Liver (tissue), 8 donors: ENCODE measurements at regions not wholly inside any gene's neighbourhood (a gene's known extent, or its start where the extent isn't known, plus 50 kb on each side); places are given as distances from the start of the nearest gene placed in this dataset.

Source experiments
- DNase-seq: peaks from one replicate; pipeline ENCODE4 v3.0.0-alpha.2; 2017; ENCODE audit warnings: low spot score
- H3K27ac ChIP-seq, 2 donors: one replicate each; pipeline ENCODE4 v1.7.0; 2013; ENCODE audit warnings: inconsistent platforms in 2 of 2, low read length in 2 of 2, control low read depth in 1 of 2, low read depth in 1 of 2, mild to moderate bottlenecking in 1 of 2
- H3K27me3 ChIP-seq, 4 donors: one replicate each; pipeline versions ENCODE4 v1.6.1 to v1.7.0; 2013; ENCODE audit warnings: low read length in 3 of 4, inconsistent platforms in 1 of 4, mild to moderate bottlenecking in 1 of 4, moderate library complexity in 1 of 4; ENCODE audit not compliant: control insufficient read depth in 4 of 4, insufficient read depth in 4 of 4
- H3K36me3 ChIP-seq, 4 donors: one replicate each; pipeline versions ENCODE4 v1.6.1 to v1.7.0; 2013; ENCODE audit warnings: low read length in 3 of 4, mild to moderate bottlenecking in 3 of 4, low read depth in 1 of 4, moderate library complexity in 1 of 4; ENCODE audit not compliant: control insufficient read depth in 4 of 4, insufficient read depth in 3 of 4
- H3K4me1 ChIP-seq, 4 donors: one replicate each; pipeline versions ENCODE4 v1.6.1 to v1.7.0; 2013; ENCODE audit warnings: low read length in 3 of 4, mild to moderate bottlenecking in 3 of 4, moderate library complexity in 1 of 4; ENCODE audit not compliant: control insufficient read depth in 4 of 4, insufficient read depth in 4 of 4
- H3K4me3 ChIP-seq, 3 donors: one replicate each; pipeline versions ENCODE4 v1.6.1 to v1.7.0; 2013; ENCODE audit warnings: low read length in 3 of 3, control low read depth in 1 of 3, low read depth in 1 of 3, mild to moderate bottlenecking in 1 of 3
- H3K9ac ChIP-seq, 2 donors: one replicate each; pipeline ENCODE4 v1.7.0; 2013; ENCODE audit warnings: low read length in 2 of 2, mild to moderate bottlenecking in 2 of 2, moderate library complexity in 2 of 2, control low read depth in 1 of 2, low read depth in 1 of 2
- H3K9me3 ChIP-seq, 4 donors: one replicate each; pipeline versions ENCODE4 v1.6.1 to v1.7.0; 2013; ENCODE audit warnings: low read length in 3 of 4; ENCODE audit not compliant: control insufficient read depth in 4 of 4
- ATF3 ChIP-seq: IDR thresholded peaks from 2 replicates; pipeline ENCODE4 v1.6.1; 2016; ENCODE audit warnings: antibody characterized with exemption
- CTCF ChIP-seq: fragments of 150-350 bp; IDR thresholded peaks from 2 replicates; pipeline ENCODE4 v1.5.1; 2017; ENCODE audit warnings: improper control_type of control experiment, low read depth, low read length; ENCODE audit not compliant: missing input control
- EGR1 ChIP-seq, 2 donors: IDR thresholded peaks; 2 replicates each; pipeline ENCODE4 v1.6.1; 2016 to 2018; ENCODE audit warnings: antibody characterized with exemption in 2 of 2, low read depth in 2 of 2
- FOXA1 ChIP-seq: IDR thresholded peaks from 2 replicates; pipeline ENCODE4 v1.6.1; 2016; ENCODE audit warnings: antibody characterized with exemption
- FOXA2 ChIP-seq: IDR thresholded peaks from 2 replicates; pipeline ENCODE4 v1.6.1; 2016; ENCODE audit warnings: antibody characterized with exemption
- GABPA ChIP-seq, 2 donors: IDR thresholded peaks in 1 of 2; conservative IDR thresholded peaks in 1 of 2; 2 replicates each; pipeline ENCODE4 v1.6.1; 2016; ENCODE audit warnings: antibody characterized with exemption in 2 of 2, mild to moderate bottlenecking in 1 of 2, moderate library complexity in 1 of 2
- HNF4A ChIP-seq, 2 donors: conservative IDR thresholded peaks; 2 replicates each; pipeline ENCODE4 v1.6.1; 2016; ENCODE audit warnings: antibody characterized with exemption in 2 of 2, mild to moderate bottlenecking in 2 of 2
- HNF4G ChIP-seq: IDR thresholded peaks from 2 replicates; pipeline ENCODE4 v1.6.1; 2016; ENCODE audit warnings: antibody characterized with exemption
- JUND ChIP-seq, 2 donors: IDR thresholded peaks; 2 replicates each; pipeline ENCODE4 v1.6.1; 2016; ENCODE audit warnings: antibody characterized with exemption in 2 of 2
- MAX ChIP-seq: IDR thresholded peaks from 2 replicates; pipeline ENCODE4 v1.6.1; 2016; ENCODE audit warnings: antibody characterized with exemption
- NR2F2 ChIP-seq: IDR thresholded peaks from 2 replicates; pipeline ENCODE4 v1.6.1; 2016; ENCODE audit warnings: antibody characterized with exemption
- RAD21 ChIP-seq, 2 donors: IDR thresholded peaks; 2 replicates each; pipeline ENCODE4 v1.6.1; 2016; ENCODE audit warnings: antibody characterized with exemption in 2 of 2, mild to moderate bottlenecking in 2 of 2
- REST ChIP-seq: IDR thresholded peaks from 2 replicates; pipeline ENCODE4 v1.6.1; 2016; ENCODE audit warnings: antibody characterized with exemption, mild to moderate bottlenecking
- RXRA ChIP-seq, 2 donors: IDR thresholded peaks; 2 replicates each; pipeline ENCODE4 v1.6.1; 2017 to 2018; ENCODE audit warnings: antibody characterized with exemption in 2 of 2, mild to moderate bottlenecking in 1 of 2
- SP1 ChIP-seq: IDR thresholded peaks from 2 replicates; pipeline ENCODE4 v1.6.1; 2018; ENCODE audit warnings: antibody characterized with exemption, mild to moderate bottlenecking
- TAF1 ChIP-seq: conservative IDR thresholded peaks from 2 replicates; pipeline ENCODE4 v1.6.1; 2016; ENCODE audit warnings: antibody characterized with exemption, mild to moderate bottlenecking
- YY1 ChIP-seq: IDR thresholded peaks from 2 replicates; pipeline ENCODE4 v1.6.1; 2016; ENCODE audit warnings: antibody characterized with exemption, mild to moderate bottlenecking
- ZBTB33 ChIP-seq: IDR thresholded peaks from 2 replicates; pipeline ENCODE4 v1.6.1; 2016; ENCODE audit warnings: antibody characterized with exemption
- WGBS: extraction: QIAGEN DNeasy Blood & Tissue Kit; methylation state at CpG from one replicate; pipeline ENCODE4 v1.1.7; 2013; 5-methylcytosine and 5-hydroxymethylcytosine counted together
- donor health status: healthy.
- donor health status: healthy.
- donor health status: healthy.
- donor health status: healthy.
- donor health status: healthy.

GRCh38 chr5:40233268-40233667 lies 446.4 kb upstream of the PTGER4 start:
- no peaks in the 10 kb centered on the region for H3K36me3 ChIP-seq
- no peak overlapping the region for H3K9ac ChIP-seq
- no peak overlapping the region for H3K4me3 ChIP-seq
- DNase-seq, result no peak
- H3K4me1 ChIP-seq, result no peaks in the 10 kb centered on the region
- no peak overlapping the region for H3K27ac ChIP-seq
- TF ChIP-seq ATF3, result no peak
- no peak for TF ChIP-seq MAX
- no peak for TF ChIP-seq NR2F2
- no peaks in the 10 kb centered on the region for H3K9me3 ChIP-seq
- no peaks in the 10 kb centered on the region for H3K27me3 ChIP-seq

- no peaks in the 10 kb centered on the region for H3K4me1 ChIP-seq
- DNase-seq, result no peak
- WGBS, result 98% methylated on average over 2 of the region's 2 CpGs
Observed at GRCh38 chr5:40227931-40228330, 451.8 kb upstream of the PTGER4 start.

More at GRCh38 chr5:40227931-40228330, 451.8 kb upstream of the PTGER4 start:
- Histone ChIP-seq H3K9ac (no peak overlapping the region), H3K4me3 (no peak overlapping the region), H3K9me3 (no peaks in the 10 kb centered on the region), H3K36me3 (no peaks in the 10 kb centered on the region), H3K27me3 (no peaks in the 10 kb centered on the region), H3K27ac (no peak overlapping the region)
- TF ChIP-seq FOXA2 (no peak), TAF1 (no peak), NR2F2 (no peak), HNF4A (conservative IDR thresholded peaks at IDR 0.05) (no peak), ATF3 (no peak), CTCF (no peak), REST (no peak), SP1 (no peak), HNF4G (no peak), YY1 (no peak), FOXA1 (no peak), MAX (no peak), JUND (IDR thresholded peaks at IDR 0.05) (no peak), ZBTB33 (no peak), EGR1 (IDR thresholded peaks at IDR 0.05; ENCODE audit: low read depth in 2 of 2) (no peak), RAD21 (IDR thresholded peaks at IDR 0.05) (no peak), GABPA (IDR thresholded peaks at IDR 0.05 in 1 of 2, conservative IDR thresholded peaks at IDR 0.05 in 1 of 2) (no peak), RXRA (IDR thresholded peaks at IDR 0.05) (no peak)
